Glomerular endothelial cell (primary cell): ENCODE measurements at regions not wholly inside any gene's neighbourhood (a gene's known extent, or its start where the extent isn't known, plus 50 kb on each side); places are given as distances from the start of the nearest gene placed in this dataset.
A peak's percentile ranks its signal among the peaks of the same experiment; 100 is the strongest.

Experiments used
- DNase-seq: peaks from one replicate; pipeline ENCODE4 v3.0.0-alpha.2; 2011; ENCODE audit warnings: low read depth, low spot score; ENCODE audit errors: extremely low read depth

GRCh38 chrX:17206584-17206983 lies 168.4 kb upstream of the NHS start:
- no peak for DNase-seq

GRCh38 chrX:17214962-17215361 lies 160.0 kb upstream of the NHS start:
- no peak for DNase-seq

GRCh38 chrX:17226736-17227135 lies 148.3 kb upstream of the NHS start:
- no peak for DNase-seq

GRCh38 chrX:17237146-17237545 lies 137.9 kb upstream of the NHS start:
- no peak for DNase-seq

GRCh38 chrX:17242470-17242869 lies 132.5 kb upstream of the NHS start:
- DNase-seq, result peak; percentile 36

GRCh38 chrX:17247144-17247543 lies 127.9 kb upstream of the NHS start:
- no peak for DNase-seq

- DNase-seq, result no peak
Observed at GRCh38 chrX:17262123-17262522, 112.9 kb upstream of the NHS start.

- DNase-seq, result no peak
Observed at GRCh38 chrX:17266136-17266535, 108.9 kb upstream of the NHS start.

- DNase-seq, result no peak
Observed at GRCh38 chrX:17278961-17279360, 96.0 kb upstream of the NHS start.

GRCh38 chrX:17285983-17286382 lies 89.0 kb upstream of the NHS start:
- DNase-seq, result no peak

GRCh38 chrX:17291171-17291900 lies 83.7 kb upstream of the NHS start:
- DNase-seq, result no peak

GRCh38 chrX:17292111-17292527 lies 82.9 kb upstream of the NHS start:
- no peak for DNase-seq

- no peak for DNase-seq
Observed at GRCh38 chrX:17294561-17294960, 80.4 kb upstream of the NHS start.

- no peak for DNase-seq
Observed at GRCh38 chrX:17295791-17296190, 79.2 kb upstream of the NHS start.

- DNase-seq, result no peak
Observed at GRCh38 chrX:17298564-17298963, 76.4 kb upstream of the NHS start.

- DNase-seq, result no peak
Observed at GRCh38 chrX:17299206-17299605, 75.8 kb upstream of the NHS start.

GRCh38 chrX:17323397-17323796 lies 51.6 kb upstream of the NHS start:
- DNase-seq, result no peak
